Endothelial cell of umbilical vein (primary cell): ENCODE measurements at regions not wholly inside any gene's neighbourhood (a gene's known extent, or its start where the extent isn't known, plus 50 kb on each side); places are given as distances from the start of the nearest gene placed in this dataset.

Source experiments
- BruUV-seq: library from RNA; stranded (reverse); fragments of 400-500 nt; replicated peaks from 2 replicates; lab custom pipeline; 2021; lab: Mats Ljungman, UMichigan
- CTCF ChIA-PET: fragments of 300-600, 350-600 bp; sonication (Branson Sonifier 250); formaldehyde crosslinking; loops from one replicate; lab custom pipeline; 2021; ENCODE audit warnings: antibody characterized with exemption, inconsistent platforms; lab: Charles Lee
- POLR2A ChIA-PET: fragments of 300-600, 350-600 bp; sonication (Branson Sonifier 250); formaldehyde crosslinking; loops from one replicate; lab custom pipeline; 2021; ENCODE audit warnings: antibody characterized with exemption, inconsistent platforms; lab: Charles Lee
- DNase-seq: peaks from one replicate; pipeline ENCODE4 v3.0.0-alpha.2; 2011; ENCODE audit warnings: low read depth, low spot score
- FAIRE-seq: peaks from 2 replicates; lab custom pipeline; 2011; peaks lifted over from hg19 to GRCh38; lab: Jason Lieb, UNC
- H2AFZ ChIP-seq: 2 replicates; pipeline ENCODE4 v1.6.0; 2012; ENCODE audit warnings: low read depth, low read length, control low read depth, inconsistent platforms
- H3K27ac ChIP-seq: 2 replicates; pipeline ENCODE4 v1.5.1; 2011; ENCODE audit warnings: low read depth, mild to moderate bottlenecking, control low read depth, low read length, moderate library complexity; ENCODE audit not compliant: insufficient read depth
- H3K27me3 ChIP-seq, 2 experiments: 2 replicates each; pipeline versions ENCODE4 v1.6.0 to v1.6.1; 2011; ENCODE audit warnings: low read length in 2 of 2, mixed read lengths in 1 of 2; ENCODE audit not compliant: control insufficient read depth in 2 of 2, insufficient read depth in 2 of 2
- H3K36me3 ChIP-seq, 2 experiments: 2 replicates in 1 of 2; 3 replicates in 1 of 2; pipeline ENCODE4 v1.5.1; 2011; ENCODE audit warnings: low read length in 2 of 2, mild to moderate bottlenecking in 1 of 2, moderate library complexity in 1 of 2; ENCODE audit not compliant: control insufficient read depth in 2 of 2, insufficient read depth in 2 of 2; ENCODE audit errors: extremely low read depth in 1 of 2
- H3K4me1 ChIP-seq: 3 replicates; pipeline ENCODE4 v1.5.1; 2011; ENCODE audit warnings: mild to moderate bottlenecking, low read length; ENCODE audit not compliant: control insufficient read depth, insufficient read depth; ENCODE audit errors: extremely low read depth
- H3K4me2 ChIP-seq: 2 replicates; pipeline ENCODE4 v1.6.1; 2011; ENCODE audit warnings: low read length, control low read depth, mixed read lengths; ENCODE audit not compliant: insufficient read depth
- H3K4me3 ChIP-seq, 3 experiments: fragments of 200-600 bp in 1 of 3; sonication (generic), shearing (Covaris generic) in 1 of 3; replicated peaks in 1 of 3; 2 replicates each; pipeline ENCODE4 v1.5.1; 2011 to 2016; ENCODE audit warnings: control low read depth in 3 of 3, low read length in 3 of 3, mild to moderate bottlenecking in 2 of 3, inconsistent platforms in 1 of 3, low read depth in 1 of 3, moderate library complexity in 1 of 3; ENCODE audit not compliant: insufficient read depth in 1 of 3
- H3K79me2 ChIP-seq: 2 replicates; pipeline ENCODE4 v1.6.0; 2012; ENCODE audit warnings: low read length, inconsistent platforms; ENCODE audit not compliant: control insufficient read depth, insufficient read depth
- H3K9ac ChIP-seq: replicated peaks from 2 replicates; pipeline ENCODE3; 2011; ENCODE audit warnings: low read length, control low read depth; ENCODE audit not compliant: insufficient read depth; ENCODE audit errors: extremely low read depth
- H3K9me1 ChIP-seq: replicated peaks from 3 replicates; pipeline ENCODE4 v1.6.0; 2011; ENCODE audit warnings: mild to moderate bottlenecking, low read length; ENCODE audit not compliant: control insufficient read depth, insufficient read depth; ENCODE audit errors: extremely low read depth
- H3K9me3 ChIP-seq: replicated peaks from 2 replicates; pipeline ENCODE4 v1.5.1; 2012; ENCODE audit warnings: low read length, inconsistent platforms; ENCODE audit not compliant: control insufficient read depth, insufficient read depth
- H4K20me1 ChIP-seq: replicated peaks from 2 replicates; pipeline ENCODE3; 2011; ENCODE audit warnings: mild to moderate bottlenecking, low read length; ENCODE audit not compliant: control insufficient read depth, insufficient read depth; ENCODE audit errors: extremely low read depth
- EZH2 ChIP-seq: IDR thresholded peaks from 2 replicates; pipeline ENCODE4 v1.6.1; 2012; ENCODE audit warnings: borderline replicate concordance, low read depth, mild to moderate bottlenecking, moderate library complexity, low read length, inconsistent platforms; ENCODE audit not compliant: severe bottlenecking
- FOS ChIP-seq: IDR thresholded peaks from 2 replicates; pipeline ENCODE4 v1.6.1; 2011; ENCODE audit warnings: mild to moderate bottlenecking, low read length, moderate library complexity, borderline replicate concordance; ENCODE audit not compliant: insufficient read depth
- GATA2 ChIP-seq: IDR thresholded peaks from 2 replicates; pipeline ENCODE4 v1.7.0; 2011; ENCODE audit warnings: low read depth, mild to moderate bottlenecking, moderate library complexity, mixed read lengths, low read length; ENCODE audit not compliant: insufficient read length, insufficient read depth
- JUN ChIP-seq: IDR thresholded peaks from 2 replicates; pipeline ENCODE4 v1.6.1; 2011; ENCODE audit warnings: borderline replicate concordance, low read depth; ENCODE audit not compliant: insufficient read length, insufficient read depth
- MYC ChIP-seq: IDR thresholded peaks from one replicate; pipeline ENCODE4 v1.6.1; 2011; ENCODE audit warnings: mild to moderate bottlenecking, low read depth, low read length
- POLR2A ChIP-seq: IDR thresholded peaks from 2 replicates; pipeline ENCODE4 v1.6.1; 2012; ENCODE audit warnings: low read depth, mild to moderate bottlenecking, control low read depth, low read length
- POLR2AphosphoS5 ChIP-seq: IDR thresholded peaks from 2 replicates; pipeline ENCODE4 v1.6.1; 2012; ENCODE audit warnings: low read depth, mild to moderate bottlenecking, control low read depth, low read length, moderate library complexity; ENCODE audit not compliant: insufficient read depth
- dilution Hi-C: fragments of 300-500 bp; cut with MboI; formaldehyde crosslinking; loops from one replicate; pipeline ENCODE4 v1.15.0; 2019; ENCODE audit warnings: low sequenced_read_pairs; ENCODE audit not compliant: extremely low pct_ligation_motif_present
- intact Hi-C: fragments of 100-400 bp; cut with micrococcal nuclease; formaldehyde crosslinking; loops from one replicate; pipeline ENCODE4 v1.10.0; 2022
- TF ChIP-seq, protein P1 (sequence below): IDR thresholded peaks from 2 replicates; pipeline ENCODE4 v1.6.1; 2011; ENCODE audit not compliant: insufficient read depth, insufficient read length
- TF ChIP-seq, protein P2 (sequence below), 2 donors: IDR thresholded peaks; 1 replicate in 1 of 2; 2 replicates in 1 of 2; pipeline ENCODE4 v1.5.1; 2011; ENCODE audit warnings: low read length in 2 of 2, mild to moderate bottlenecking in 2 of 2, moderate library complexity in 2 of 2, control low read depth in 1 of 2, inconsistent platforms in 1 of 2, low read depth in 1 of 2; ENCODE audit not compliant: insufficient read depth in 1 of 2; ENCODE audit errors: extremely low read depth in 1 of 2

DNA sequence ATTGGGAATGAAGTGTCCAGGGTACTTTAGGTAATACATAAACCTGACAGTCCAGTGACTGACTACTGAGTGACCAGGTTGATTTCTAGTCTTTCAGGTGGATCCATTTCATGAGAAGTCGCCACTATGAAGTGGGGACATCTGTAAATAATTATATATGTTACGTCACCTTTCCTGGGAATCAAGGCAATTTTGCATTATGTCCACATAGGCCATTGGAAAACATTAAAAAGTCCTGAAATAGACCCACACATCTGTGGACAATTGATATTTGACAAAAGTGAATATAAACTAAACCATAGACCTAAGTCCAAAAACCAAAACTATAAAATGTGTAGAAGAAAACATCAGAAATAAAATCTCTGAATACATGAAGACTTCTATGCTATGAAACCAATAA lies 231.5 kb downstream of the C6orf118 start:
- Histone ChIP-seq H3K79me2 (no peaks in the 10 kb centered on the region), H3K4me1 (no peaks in the 10 kb centered on the region), H3K27me3 (no peaks in the 10 kb centered on the region), H4K20me1 (no peaks in the 10 kb centered on the region), H3K27ac (no peak overlapping the region), H3K9me3 (peaks cover 4% of the 10 kb centered on the region), H2AFZ (no peak overlapping the region), H3K4me3 (no peak overlapping the region), H3K9ac (no peak overlapping the region), H3K4me2 (no peak overlapping the region), H3K9me1 (no peaks in the 10 kb centered on the region), H3K36me3 (no peaks in the 10 kb centered on the region)
- dilution Hi-C loops (no loop called here), intact Hi-C loops (no loop called here)
- FAIRE-seq (no peak), DNase-seq (no peak)
- BruUV-seq: no TSS peak
- POLR2A ChIA-PET: no interaction called here
- TF ChIP-seq, protein P1, sequence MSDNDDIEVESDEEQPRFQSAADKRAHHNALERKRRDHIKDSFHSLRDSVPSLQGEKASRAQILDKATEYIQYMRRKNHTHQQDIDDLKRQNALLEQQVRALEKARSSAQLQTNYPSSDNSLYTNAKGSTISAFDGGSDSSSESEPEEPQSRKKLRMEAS: no peak
- TF ChIP-seq POLR2AphosphoS5 (no peak), EZH2 (no peak), GATA2 (no peak), FOS (no peak), MYC (no peak), POLR2A (no peak), JUN (no peak)
- TF ChIP-seq, protein P2, sequence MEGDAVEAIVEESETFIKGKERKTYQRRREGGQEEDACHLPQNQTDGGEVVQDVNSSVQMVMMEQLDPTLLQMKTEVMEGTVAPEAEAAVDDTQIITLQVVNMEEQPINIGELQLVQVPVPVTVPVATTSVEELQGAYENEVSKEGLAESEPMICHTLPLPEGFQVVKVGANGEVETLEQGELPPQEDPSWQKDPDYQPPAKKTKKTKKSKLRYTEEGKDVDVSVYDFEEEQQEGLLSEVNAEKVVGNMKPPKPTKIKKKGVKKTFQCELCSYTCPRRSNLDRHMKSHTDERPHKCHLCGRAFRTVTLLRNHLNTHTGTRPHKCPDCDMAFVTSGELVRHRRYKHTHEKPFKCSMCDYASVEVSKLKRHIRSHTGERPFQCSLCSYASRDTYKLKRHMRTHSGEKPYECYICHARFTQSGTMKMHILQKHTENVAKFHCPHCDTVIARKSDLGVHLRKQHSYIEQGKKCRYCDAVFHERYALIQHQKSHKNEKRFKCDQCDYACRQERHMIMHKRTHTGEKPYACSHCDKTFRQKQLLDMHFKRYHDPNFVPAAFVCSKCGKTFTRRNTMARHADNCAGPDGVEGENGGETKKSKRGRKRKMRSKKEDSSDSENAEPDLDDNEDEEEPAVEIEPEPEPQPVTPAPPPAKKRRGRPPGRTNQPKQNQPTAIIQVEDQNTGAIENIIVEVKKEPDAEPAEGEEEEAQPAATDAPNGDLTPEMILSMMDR (IDR thresholded peaks at IDR 0.05; ENCODE audit: extremely low read depth in 1 of 2, insufficient read depth in 1 of 2, low read depth in 1 of 2, low read length in 2 of 2): no peak
- CTCF ChIA-PET: no interaction called here
